HG03432 (cell line): ENCODE measurements at regions not wholly inside any gene's neighbourhood (a gene's known extent, or its start where the extent isn't known, plus 50 kb on each side); places are given as distances from the start of the nearest gene placed in this dataset.
"Not testable (repeated sequence)": the region's sequence is repeated elsewhere in the genome, so short reads cannot be mapped to it uniquely, and the experiment has no call there.

Experiments used
- ATAC-seq: cut with Tn5 transposase; IDR thresholded peaks from one replicate; pipeline ENCODE4 v1.9.1; 2021; ENCODE audit warnings: mild to moderate bottlenecking, moderate library complexity; ENCODE audit not compliant: unreplicated experiment

GRCh38 chr3:173342679-173343078 lies 54.9 kb upstream of the NLGN1 start:
- ATAC-seq: no peak

GRCh38 chr3:173340626-173341025 lies 56.9 kb upstream of the NLGN1 start:
- ATAC-seq: no peak

GRCh38 chr3:173336261-173336660 lies 61.3 kb upstream of the NLGN1 start:
- no peak for ATAC-seq

GRCh38 chr3:173306110-173306509 lies 91.4 kb upstream of the NLGN1 start:
- ATAC-seq: no peak

GRCh38 chr3:173304182-173304800 lies 93.3 kb upstream of the NLGN1 start:
- no peak for ATAC-seq

- ATAC-seq: no peak
Measured at GRCh38 chr3:173301647-173302046, 95.9 kb upstream of the NLGN1 start.

GRCh38 chr3:173289072-173289471 lies 108.5 kb upstream of the NLGN1 start:
- ATAC-seq: no peak

- ATAC-seq: no peak
Measured at GRCh38 chr3:173287361-173287760, 110.2 kb upstream of the NLGN1 start.

GRCh38 chr3:173286507-173286906 lies 111.0 kb upstream of the NLGN1 start:
- not testable (repeated sequence) for ATAC-seq

GRCh38 chr3:173284301-173284700 lies 113.2 kb upstream of the NLGN1 start:
- ATAC-seq: no peak

GRCh38 chr3:173275740-173276139 lies 121.8 kb upstream of the NLGN1 start:
- peak; percentile 81 for ATAC-seq

GRCh38 chr3:173273838-173274237 lies 123.7 kb upstream of the NLGN1 start:
- ATAC-seq: no peak

- ATAC-seq: no peak
Measured at GRCh38 chr3:173268781-173269180, 127.7 kb upstream of the SPATA16 start.

- no peak for ATAC-seq
Measured at GRCh38 chr3:173267716-173268115, 126.7 kb upstream of the SPATA16 start.

- ATAC-seq: no peak
Measured at GRCh38 chr3:173266441-173266840, 125.4 kb upstream of the SPATA16 start.

- no peak for ATAC-seq
Measured at GRCh38 chr3:173258697-173259096, 117.7 kb upstream of the SPATA16 start.

GRCh38 chr3:173257797-173258196 lies 116.8 kb upstream of the SPATA16 start:
- ATAC-seq: no peak

- no peak for ATAC-seq
Measured at GRCh38 chr3:173255555-173255954, 114.5 kb upstream of the SPATA16 start.

- ATAC-seq: no peak
Measured at GRCh38 chr3:173253471-173253870, 112.4 kb upstream of the SPATA16 start.

GRCh38 chr3:173249457-173249856 lies 108.4 kb upstream of the SPATA16 start:
- ATAC-seq: no peak

GRCh38 chr3:173241727-173242126 lies 100.7 kb upstream of the SPATA16 start:
- ATAC-seq: no peak

GRCh38 chr3:173238091-173238490 lies 97.1 kb upstream of the SPATA16 start:
- ATAC-seq: no peak

GRCh38 chr3:173225351-173225750 lies 84.3 kb upstream of the SPATA16 start:
- no peak for ATAC-seq
